ENCODE measurements at regions not wholly inside any gene's neighbourhood (a gene's known extent, or its start where the extent isn't known, plus 50 kb on each side); places are given as distances from the start of the nearest gene placed in this dataset.

DNA sequence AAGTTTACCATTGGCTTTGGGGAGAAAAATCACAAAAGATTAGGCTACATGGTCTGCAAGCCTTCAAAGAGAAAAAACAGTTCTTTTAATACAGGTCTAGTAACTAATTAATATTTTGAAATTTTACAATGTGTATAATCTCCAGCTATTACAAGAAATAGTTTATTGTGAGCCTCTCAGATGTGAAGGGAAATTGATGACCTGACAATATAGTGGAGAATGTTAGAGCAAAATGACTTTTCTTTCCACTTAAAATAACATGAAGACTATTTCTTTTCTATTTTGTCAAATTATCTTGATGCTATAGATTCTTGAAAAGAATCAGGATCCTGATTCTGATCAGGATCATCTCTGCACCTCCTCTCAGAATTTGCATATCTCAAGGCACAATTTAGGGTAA lies 362.3 kb downstream of the PMP22 start:
- Histone ChIP-seq H3K9me3 (ENCODE audit: low read length) (no peaks in the 10 kb centered on the region), H4K20me1 (ENCODE audit: insufficient read depth, low read length) (no peaks in the 10 kb centered on the region), H3K4me2 (ENCODE audit: low read depth, low read length) (no peak overlapping the region), H3K4me1 (ENCODE audit: insufficient read depth, low read length) (no peaks in the 10 kb centered on the region), H3K27ac (ENCODE audit: extremely low read length, insufficient read depth, low read length) (no peak overlapping the region), H3K4me3 (replicated peaks in 1 of 3; ENCODE audit: insufficient read depth in 1 of 3, low read depth in 2 of 3, low read length in 3 of 3) (no peak overlapping the region), H2AFZ (ENCODE audit: low read length) (no peak overlapping the region), H3K27me3 (ENCODE audit: control insufficient read depth in 1 of 2, insufficient read depth in 2 of 2, low read length in 2 of 2) (no peaks in the 10 kb centered on the region), H3K9ac (ENCODE audit: insufficient read depth, low read depth, low read length) (no peak overlapping the region), H3K36me3 (replicated peaks in 1 of 2; ENCODE audit: control insufficient read depth in 1 of 2, insufficient read depth in 2 of 2, low read length in 2 of 2) (no peaks in the 10 kb centered on the region), H3K79me2 (ENCODE audit: insufficient read depth, low read length) (no peaks in the 10 kb centered on the region)
- ChIA-PET POLR2A (no interaction called here), CTCF (ENCODE audit: low intra/inter-chr PET ratio, low total read pairs) (no interaction called here)
- DNase-seq (ENCODE audit: low spot score) = no peak
- no TSS peak for BruUV-seq (replicated peaks)
- no peak for ATAC-seq
- intact Hi-C loops (cut with micrococcal nuclease; ENCODE audit: unreplicated experiment) = no loop called here
- in situ Hi-C loops (cut with HindIII; ENCODE audit: extremely low pct_ligation_motif_present, low pct_unique_long_range_greater_than_20kb) = no loop called here
- no peak for FAIRE-seq
- peak; percentile 68 for TF ChIP-seq MAFF (IDR thresholded peaks at IDR 0.05; ENCODE audit: low read depth, low read length)
- TF ChIP-seq, protein P1, sequence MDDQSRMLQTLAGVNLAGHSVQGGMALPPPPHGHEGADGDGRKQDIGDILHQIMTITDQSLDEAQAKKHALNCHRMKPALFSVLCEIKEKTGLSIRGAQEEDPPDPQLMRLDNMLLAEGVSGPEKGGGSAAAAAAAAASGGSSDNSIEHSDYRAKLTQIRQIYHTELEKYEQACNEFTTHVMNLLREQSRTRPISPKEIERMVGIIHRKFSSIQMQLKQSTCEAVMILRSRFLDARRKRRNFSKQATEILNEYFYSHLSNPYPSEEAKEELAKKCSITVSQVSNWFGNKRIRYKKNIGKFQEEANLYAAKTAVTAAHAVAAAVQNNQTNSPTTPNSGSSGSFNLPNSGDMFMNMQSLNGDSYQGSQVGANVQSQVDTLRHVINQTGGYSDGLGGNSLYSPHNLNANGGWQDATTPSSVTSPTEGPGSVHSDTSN (CRISPR knock-in tag; IDR thresholded peaks at IDR 0.05; ENCODE audit: borderline replicate concordance) = no peak
- TF ChIP-seq FOXM1 (CRISPR knock-in tag; IDR thresholded peaks at IDR 0.05) = no peak
- TF ChIP-seq, protein P2, sequence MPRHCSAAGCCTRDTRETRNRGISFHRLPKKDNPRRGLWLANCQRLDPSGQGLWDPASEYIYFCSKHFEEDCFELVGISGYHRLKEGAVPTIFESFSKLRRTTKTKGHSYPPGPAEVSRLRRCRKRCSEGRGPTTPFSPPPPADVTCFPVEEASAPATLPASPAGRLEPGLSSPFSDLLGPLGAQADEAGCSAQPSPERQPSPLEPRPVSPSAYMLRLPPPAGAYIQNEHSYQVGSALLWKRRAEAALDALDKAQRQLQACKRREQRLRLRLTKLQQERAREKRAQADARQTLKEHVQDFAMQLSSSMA (CRISPR knock-in tag; IDR thresholded peaks at IDR 0.05) = no peak
- no peak for TF ChIP-seq ZNF737 (CRISPR knock-in tag; IDR thresholded peaks at IDR 0.05; ENCODE audit: borderline replicate concordance)
- TF ChIP-seq, protein P3, sequence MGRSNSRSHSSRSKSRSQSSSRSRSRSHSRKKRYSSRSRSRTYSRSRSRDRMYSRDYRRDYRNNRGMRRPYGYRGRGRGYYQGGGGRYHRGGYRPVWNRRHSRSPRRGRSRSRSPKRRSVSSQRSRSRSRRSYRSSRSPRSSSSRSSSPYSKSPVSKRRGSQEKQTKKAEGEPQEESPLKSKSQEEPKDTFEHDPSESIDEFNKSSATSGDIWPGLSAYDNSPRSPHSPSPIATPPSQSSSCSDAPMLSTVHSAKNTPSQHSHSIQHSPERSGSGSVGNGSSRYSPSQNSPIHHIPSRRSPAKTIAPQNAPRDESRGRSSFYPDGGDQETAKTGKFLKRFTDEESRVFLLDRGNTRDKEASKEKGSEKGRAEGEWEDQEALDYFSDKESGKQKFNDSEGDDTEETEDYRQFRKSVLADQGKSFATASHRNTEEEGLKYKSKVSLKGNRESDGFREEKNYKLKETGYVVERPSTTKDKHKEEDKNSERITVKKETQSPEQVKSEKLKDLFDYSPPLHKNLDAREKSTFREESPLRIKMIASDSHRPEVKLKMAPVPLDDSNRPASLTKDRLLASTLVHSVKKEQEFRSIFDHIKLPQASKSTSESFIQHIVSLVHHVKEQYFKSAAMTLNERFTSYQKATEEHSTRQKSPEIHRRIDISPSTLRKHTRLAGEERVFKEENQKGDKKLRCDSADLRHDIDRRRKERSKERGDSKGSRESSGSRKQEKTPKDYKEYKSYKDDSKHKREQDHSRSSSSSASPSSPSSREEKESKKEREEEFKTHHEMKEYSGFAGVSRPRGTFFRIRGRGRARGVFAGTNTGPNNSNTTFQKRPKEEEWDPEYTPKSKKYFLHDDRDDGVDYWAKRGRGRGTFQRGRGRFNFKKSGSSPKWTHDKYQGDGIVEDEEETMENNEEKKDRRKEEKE (IDR thresholded peaks at IDR 0.05) = no peak
- no peak for TF ChIP-seq NFE2 (CRISPR knock-in tag; IDR thresholded peaks at IDR 0.05)
- TF ChIP-seq, protein P4, sequence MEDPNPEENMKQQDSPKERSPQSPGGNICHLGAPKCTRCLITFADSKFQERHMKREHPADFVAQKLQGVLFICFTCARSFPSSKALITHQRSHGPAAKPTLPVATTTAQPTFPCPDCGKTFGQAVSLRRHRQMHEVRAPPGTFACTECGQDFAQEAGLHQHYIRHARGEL (CRISPR knock-in tag; IDR thresholded peaks at IDR 0.05) = no peak
- TF ChIP-seq, protein P5, sequence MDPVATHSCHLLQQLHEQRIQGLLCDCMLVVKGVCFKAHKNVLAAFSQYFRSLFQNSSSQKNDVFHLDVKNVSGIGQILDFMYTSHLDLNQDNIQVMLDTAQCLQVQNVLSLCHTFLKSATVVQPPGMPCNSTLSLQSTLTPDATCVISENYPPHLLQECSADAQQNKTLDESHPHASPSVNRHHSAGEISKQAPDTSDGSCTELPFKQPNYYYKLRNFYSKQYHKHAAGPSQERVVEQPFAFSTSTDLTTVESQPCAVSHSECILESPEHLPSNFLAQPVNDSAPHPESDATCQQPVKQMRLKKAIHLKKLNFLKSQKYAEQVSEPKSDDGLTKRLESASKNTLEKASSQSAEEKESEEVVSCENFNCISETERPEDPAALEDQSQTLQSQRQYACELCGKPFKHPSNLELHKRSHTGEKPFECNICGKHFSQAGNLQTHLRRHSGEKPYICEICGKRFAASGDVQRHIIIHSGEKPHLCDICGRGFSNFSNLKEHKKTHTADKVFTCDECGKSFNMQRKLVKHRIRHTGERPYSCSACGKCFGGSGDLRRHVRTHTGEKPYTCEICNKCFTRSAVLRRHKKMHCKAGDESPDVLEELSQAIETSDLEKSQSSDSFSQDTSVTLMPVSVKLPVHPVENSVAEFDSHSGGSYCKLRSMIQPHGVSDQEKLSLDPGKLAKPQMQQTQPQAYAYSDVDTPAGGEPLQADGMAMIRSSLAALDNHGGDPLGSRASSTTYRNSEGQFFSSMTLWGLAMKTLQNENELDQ (CRISPR knock-in tag; IDR thresholded peaks at IDR 0.05; ENCODE audit: borderline replicate concordance) = no peak
- TF ChIP-seq ZFP36 (IDR thresholded peaks at IDR 0.05; ENCODE audit: borderline replicate concordance, low read depth, low read length, partially characterized antibody) = no peak
- TF ChIP-seq, protein P6, sequence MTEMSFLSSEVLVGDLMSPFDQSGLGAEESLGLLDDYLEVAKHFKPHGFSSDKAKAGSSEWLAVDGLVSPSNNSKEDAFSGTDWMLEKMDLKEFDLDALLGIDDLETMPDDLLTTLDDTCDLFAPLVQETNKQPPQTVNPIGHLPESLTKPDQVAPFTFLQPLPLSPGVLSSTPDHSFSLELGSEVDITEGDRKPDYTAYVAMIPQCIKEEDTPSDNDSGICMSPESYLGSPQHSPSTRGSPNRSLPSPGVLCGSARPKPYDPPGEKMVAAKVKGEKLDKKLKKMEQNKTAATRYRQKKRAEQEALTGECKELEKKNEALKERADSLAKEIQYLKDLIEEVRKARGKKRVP (CRISPR knock-in tag; IDR thresholded peaks at IDR 0.05) = no peak
- TF ChIP-seq MAFK (conservative IDR thresholded peaks at IDR 0.05 in 1 of 2, IDR thresholded peaks at IDR 0.05 in 1 of 2; ENCODE audit: low read length in 2 of 2) = peak; percentile 36 to 64; a peak in 3 of 4 replicates
- no peak for TF ChIP-seq ZNF225 (CRISPR knock-in tag; IDR thresholded peaks at IDR 0.05)
- TF ChIP-seq ZBTB20 (CRISPR knock-in tag; IDR thresholded peaks at IDR 0.05; ENCODE audit: borderline replicate concordance, low read depth) = no peak

Measured in HepG2 (cell line).